H9 (cell line): ENCODE measurements at regions not wholly inside any gene's neighbourhood (a gene's known extent, or its start where the extent isn't known, plus 50 kb on each side); places are given as distances from the start of the nearest gene placed in this dataset.

ENCODE experiments used
- DNase-seq: peaks from one replicate; pipeline ENCODE4 v3.0.0-alpha.2; 2017
- H2AFZ ChIP-seq: one replicate; pipeline ENCODE4 v1.6.1; 2013; ENCODE audit warnings: mild to moderate bottlenecking, low read length, control low read depth, moderate library complexity
- H2AK5ac ChIP-seq: 2 replicates; pipeline ENCODE4 v1.6.1; 2013; ENCODE audit warnings: low read length, control low read depth, mixed read lengths; ENCODE audit not compliant: insufficient read length
- H2BK120ac ChIP-seq: one replicate; pipeline ENCODE4 v1.6.1; 2013; ENCODE audit warnings: low read depth, mild to moderate bottlenecking, low read length, control low read depth, inconsistent platforms; ENCODE audit not compliant: poor library complexity, severe bottlenecking
- H2BK12ac ChIP-seq: 2 replicates; pipeline ENCODE4 v1.6.1; 2013; ENCODE audit warnings: low read length, control low read depth, mixed read lengths, low read depth; ENCODE audit not compliant: insufficient read length
- H2BK15ac ChIP-seq: 2 replicates; pipeline ENCODE4 v1.6.1; 2013; ENCODE audit warnings: low read depth, low read length, control low read depth
- H2BK20ac ChIP-seq: one replicate; pipeline ENCODE4 v1.6.1; 2013; ENCODE audit warnings: low read depth, mild to moderate bottlenecking, low read length, control low read depth, inconsistent platforms; ENCODE audit not compliant: poor library complexity, severe bottlenecking
- H2BK5ac ChIP-seq: 2 replicates; pipeline ENCODE4 v1.6.1; 2013; ENCODE audit warnings: low read length, control low read depth, mixed read lengths; ENCODE audit not compliant: insufficient read length
- H3K14ac ChIP-seq: 2 replicates; pipeline ENCODE4 v1.6.1; 2013; ENCODE audit warnings: low read length, control low read depth; ENCODE audit not compliant: insufficient read depth
- H3K18ac ChIP-seq: 2 replicates; pipeline ENCODE4 v1.6.1; 2013; ENCODE audit warnings: low read depth, mild to moderate bottlenecking, mixed read lengths, low read length, control low read depth; ENCODE audit not compliant: insufficient read length
- H3K23ac ChIP-seq: 2 replicates; pipeline ENCODE4 v1.6.1; 2013; ENCODE audit warnings: low read length, control low read depth, mixed read lengths, low read depth; ENCODE audit not compliant: insufficient read length
- H3K23me2 ChIP-seq: 2 replicates; pipeline ENCODE4 v1.6.1; 2013; ENCODE audit warnings: low read depth, mild to moderate bottlenecking, mixed read lengths, low read length, control low read depth; ENCODE audit not compliant: insufficient read length, poor library complexity, severe bottlenecking
- H3K27ac ChIP-seq: 2 replicates; pipeline ENCODE4 v1.5.1; 2013; ENCODE audit warnings: low read length, control low read depth, mixed read lengths, low read depth; ENCODE audit not compliant: insufficient read length
- H3K27me3 ChIP-seq: 2 replicates; pipeline ENCODE4 v1.6.1; 2013; ENCODE audit warnings: low read length, control low read depth, inconsistent platforms; ENCODE audit not compliant: insufficient read depth
- H3K4ac ChIP-seq: 2 replicates; pipeline ENCODE4 v1.6.1; 2013; ENCODE audit warnings: low read depth, mild to moderate bottlenecking, control low read depth, inconsistent platforms, low read length, moderate library complexity
- H3K4me1 ChIP-seq: 2 replicates; pipeline ENCODE4 v1.6.1; 2013; ENCODE audit warnings: low read length, control low read depth, inconsistent platforms; ENCODE audit not compliant: insufficient read depth
- H3K4me2 ChIP-seq: 2 replicates; pipeline ENCODE4 v1.6.1; 2013; ENCODE audit warnings: low read length, control low read depth, mixed read lengths; ENCODE audit not compliant: insufficient read length, insufficient read depth
- H3K56ac ChIP-seq: 2 replicates; pipeline ENCODE4 v1.6.1; 2013; ENCODE audit warnings: low read depth, mild to moderate bottlenecking, mixed read lengths, low read length, control low read depth; ENCODE audit not compliant: insufficient read length
- H3K79me1 ChIP-seq: 2 replicates; pipeline ENCODE4 v1.6.1; 2013; ENCODE audit warnings: low read depth, mild to moderate bottlenecking, moderate library complexity, low read length, control low read depth, inconsistent platforms; ENCODE audit not compliant: insufficient read depth, poor library complexity, severe bottlenecking
- H3K79me2 ChIP-seq: 2 replicates; pipeline ENCODE4 v1.6.1; 2013; ENCODE audit warnings: low read length, control low read depth, inconsistent platforms; ENCODE audit not compliant: insufficient read depth
- H3K9ac ChIP-seq: 2 replicates; pipeline ENCODE4 v1.6.1; 2013; ENCODE audit warnings: low read length, control low read depth, mixed read lengths; ENCODE audit not compliant: insufficient read length; ENCODE audit errors: extremely low read depth
- H3K9me3 ChIP-seq: one replicate; pipeline ENCODE4 v1.6.1; 2013; ENCODE audit warnings: low read depth, low read length, inconsistent platforms; ENCODE audit not compliant: control insufficient read depth
- H3T11ph ChIP-seq: one replicate; pipeline ENCODE4 v1.6.1; 2013; ENCODE audit warnings: mild to moderate bottlenecking, low read length, control low read depth, inconsistent platforms
- H4K20me1 ChIP-seq: one replicate; pipeline ENCODE4 v1.6.1; 2013; ENCODE audit not compliant: control insufficient read depth, insufficient read length, insufficient read depth
- H4K5ac ChIP-seq: 2 replicates; pipeline ENCODE4 v1.6.1; 2013; ENCODE audit warnings: low read depth, mild to moderate bottlenecking, mixed read lengths, low read length, control low read depth; ENCODE audit not compliant: insufficient read length
- H4K8ac ChIP-seq: replicated peaks from 2 replicates; pipeline ENCODE4 v1.6.1; 2013; ENCODE audit warnings: low read length, control low read depth, mixed read lengths, low read depth; ENCODE audit not compliant: insufficient read length
- H4K91ac ChIP-seq: 2 replicates; pipeline ENCODE4 v1.6.1; 2013; ENCODE audit warnings: low read depth, mild to moderate bottlenecking, moderate library complexity, mixed read lengths, low read length, control low read depth; ENCODE audit not compliant: insufficient read length
- H3K27ac Mint-ChIP-seq, 3 experiments: 2 replicates in 2 of 3; 3 replicates in 1 of 3; pipeline ENCODE4 v1.8.0; 2020 to 2021; ENCODE audit warnings: mixed read lengths in 3 of 3, mild to moderate bottlenecking in 1 of 3, moderate library complexity in 1 of 3
- H3K27me3 Mint-ChIP-seq: 2 replicates; pipeline ENCODE4 v1.8.0; 2021; ENCODE audit warnings: low read depth, mild to moderate bottlenecking, moderate library complexity, mixed read lengths
- H3K36me3 Mint-ChIP-seq, 3 experiments: 2 replicates in 2 of 3; 3 replicates in 1 of 3; pipeline ENCODE4 v1.8.0; 2020 to 2021; ENCODE audit warnings: low read depth in 3 of 3, mixed read lengths in 3 of 3; ENCODE audit not compliant: insufficient read depth in 1 of 3
- H3K4me1 Mint-ChIP-seq, 2 experiments: 2 replicates each; pipeline ENCODE4 v1.8.0; 2020; ENCODE audit warnings: mixed read lengths in 2 of 2
- H3K4me3 Mint-ChIP-seq, 2 experiments: 2 replicates in 1 of 2; 3 replicates in 1 of 2; pipeline ENCODE4 v1.8.0; 2020 to 2021; ENCODE audit warnings: mild to moderate bottlenecking in 2 of 2, mixed read lengths in 2 of 2, moderate library complexity in 1 of 2
- H3K9me3 Mint-ChIP-seq, 2 experiments: 2 replicates in 1 of 2; 3 replicates in 1 of 2; pipeline ENCODE4 v1.8.0; 2020; ENCODE audit warnings: mild to moderate bottlenecking in 2 of 2, mixed read lengths in 2 of 2, moderate library complexity in 1 of 2
- WGBS: extraction: QIAGEN DNeasy Blood & Tissue Kit; methylation state at CpG from one replicate; pipeline ENCODE4 v1.1.7; 2013; ENCODE audit warnings: missing lambda C conversion rate, low lambda C conversion rate, mixed read lengths; ENCODE audit not compliant: insufficient read length; ENCODE audit errors: extremely low coverage; 5-methylcytosine and 5-hydroxymethylcytosine counted together
- TF ChIP-seq, protein P1 (sequence below): fragments of 200-600 bp; sonication (generic); conservative IDR thresholded peaks from 3 replicates; pipeline ENCODE4 v1.8.0; 2021; ENCODE audit warnings: antibody characterized with exemption, mild to moderate bottlenecking

DNA sequence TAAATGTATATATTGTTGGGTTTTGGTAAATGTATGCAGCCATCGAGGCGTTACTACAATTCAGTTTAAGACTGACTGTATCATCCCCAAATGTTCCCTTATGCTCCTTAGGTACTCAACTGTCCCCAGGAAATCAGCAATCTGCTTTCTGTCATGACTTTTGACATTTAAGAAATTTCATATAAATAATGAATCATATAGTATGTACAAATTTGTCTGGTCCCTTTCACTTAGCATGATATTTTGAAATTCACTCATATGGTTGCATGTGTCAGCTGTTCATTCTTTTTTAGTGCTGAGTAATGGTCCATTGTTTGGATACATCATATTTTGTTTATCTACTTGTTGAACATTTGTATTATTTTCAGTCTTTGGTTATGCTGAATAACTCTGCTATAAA, 218.8 kb downstream of the C4orf33 start:
- Histone ChIP-seq H4K5ac (no peak overlapping the region), H2BK20ac (no peak overlapping the region), H3K79me1 (no peaks in the 10 kb centered on the region), H2BK12ac (no peak overlapping the region), H3K9ac (no peak overlapping the region), H3K27me3 (no peaks in the 10 kb centered on the region), H3K27ac (no peak overlapping the region), H2BK120ac (no peak overlapping the region), H4K8ac (no peak overlapping the region), H3K18ac (no peak overlapping the region), H4K20me1 (no peaks in the 10 kb centered on the region), H3K9me3 (no peaks in the 10 kb centered on the region), H4K91ac (no peak overlapping the region), H3K14ac (no peak overlapping the region), H2AK5ac (no peak overlapping the region), H3K23ac (no peak overlapping the region), H2AFZ (no peak overlapping the region), H2BK15ac (no peak overlapping the region), H3K4me1 (no peaks in the 10 kb centered on the region; the same call in 1 of the 2 replicates), H3T11ph (no peak overlapping the region), H2BK5ac (no peak overlapping the region), H3K4me2 (no peak overlapping the region), H3K56ac (no peak overlapping the region), H3K23me2 (no peaks in the 10 kb centered on the region), H3K4ac (no peak overlapping the region), H3K79me2 (no peaks in the 10 kb centered on the region)
- TF ChIP-seq, protein P1, sequence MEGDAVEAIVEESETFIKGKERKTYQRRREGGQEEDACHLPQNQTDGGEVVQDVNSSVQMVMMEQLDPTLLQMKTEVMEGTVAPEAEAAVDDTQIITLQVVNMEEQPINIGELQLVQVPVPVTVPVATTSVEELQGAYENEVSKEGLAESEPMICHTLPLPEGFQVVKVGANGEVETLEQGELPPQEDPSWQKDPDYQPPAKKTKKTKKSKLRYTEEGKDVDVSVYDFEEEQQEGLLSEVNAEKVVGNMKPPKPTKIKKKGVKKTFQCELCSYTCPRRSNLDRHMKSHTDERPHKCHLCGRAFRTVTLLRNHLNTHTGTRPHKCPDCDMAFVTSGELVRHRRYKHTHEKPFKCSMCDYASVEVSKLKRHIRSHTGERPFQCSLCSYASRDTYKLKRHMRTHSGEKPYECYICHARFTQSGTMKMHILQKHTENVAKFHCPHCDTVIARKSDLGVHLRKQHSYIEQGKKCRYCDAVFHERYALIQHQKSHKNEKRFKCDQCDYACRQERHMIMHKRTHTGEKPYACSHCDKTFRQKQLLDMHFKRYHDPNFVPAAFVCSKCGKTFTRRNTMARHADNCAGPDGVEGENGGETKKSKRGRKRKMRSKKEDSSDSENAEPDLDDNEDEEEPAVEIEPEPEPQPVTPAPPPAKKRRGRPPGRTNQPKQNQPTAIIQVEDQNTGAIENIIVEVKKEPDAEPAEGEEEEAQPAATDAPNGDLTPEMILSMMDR: no peak
- H3K27me3 Mint-ChIP-seq: no peaks in the 10 kb centered on the region
- no CpG with 5 or more reads among the region's 2 CpGs for WGBS
- peaks cover 0 to 3% of the 10 kb centered on the region in 2 experiments; a peak in 1 of 5 replicates for H3K9me3 Mint-ChIP-seq
- H3K27ac Mint-ChIP-seq: no peak overlapping the region
- DNase-seq: no peak
- peaks cover 9 to 10% of the 10 kb centered on the region in 2 experiments for H3K4me1 Mint-ChIP-seq
- H3K4me3 Mint-ChIP-seq: no peak overlapping the region
- no peaks in the 10 kb centered on the region; a peak in 1 of 7 replicates for H3K36me3 Mint-ChIP-seq
